ENCODE measurements at regions not wholly inside any gene's neighbourhood (a gene's known extent, or its start where the extent isn't known, plus 50 kb on each side); places are given as distances from the start of the nearest gene placed in this dataset.
A peak's percentile ranks its signal among the peaks of the same experiment; 100 is the strongest.

GRCh38 chr1:98035602-98036002 lies 114.8 kb upstream of the DPYD start:
- DNase-seq (ENCODE audit: low spot score) = no peak

- DNase-seq (ENCODE audit: low spot score) = no peak
Measured at GRCh38 chr1:98034505-98034904, 113.7 kb upstream of the DPYD start.

- DNase-seq (ENCODE audit: low spot score) = no peak
Measured at GRCh38 chr1:98032958-98033357, 112.1 kb upstream of the DPYD start.

- no peak for DNase-seq (ENCODE audit: low spot score)
Measured at GRCh38 chr1:98030976-98031375, 110.1 kb upstream of the DPYD start.

GRCh38 chr1:98030483-98030882 lies 109.6 kb upstream of the DPYD start:
- no peak for DNase-seq (ENCODE audit: low spot score)

- DNase-seq (ENCODE audit: low spot score) = no peak
Measured at GRCh38 chr1:98028800-98029199, 108.0 kb upstream of the DPYD start.

GRCh38 chr1:98027103-98027705 lies 106.4 kb upstream of the DPYD start:
- DNase-seq (ENCODE audit: low spot score) = no peak

GRCh38 chr1:98025858-98026257 lies 105.0 kb upstream of the DPYD start:
- no peak for DNase-seq (ENCODE audit: low spot score)

- no peak for DNase-seq (ENCODE audit: low spot score)
Measured at GRCh38 chr1:98021126-98021525, 100.3 kb upstream of the DPYD start.

GRCh38 chr1:98019747-98020146 lies 98.9 kb upstream of the DPYD start:
- DNase-seq (ENCODE audit: low spot score) = no peak

- DNase-seq (ENCODE audit: low spot score) = no peak
Measured at GRCh38 chr1:98018074-98018473, 97.2 kb upstream of the DPYD start.

GRCh38 chr1:98017184-98017583 lies 96.3 kb upstream of the DPYD start:
- no peak for DNase-seq (ENCODE audit: low spot score)

- no peak for DNase-seq (ENCODE audit: low spot score)
Measured at GRCh38 chr1:98008373-98008772, 87.5 kb upstream of the DPYD start.

- DNase-seq (ENCODE audit: low spot score) = no peak
Measured at GRCh38 chr1:98005326-98006010, 84.6 kb upstream of the DPYD start.

GRCh38 chr1:98003442-98003841 lies 82.6 kb upstream of the DPYD start:
- no peak for DNase-seq (ENCODE audit: low spot score)

GRCh38 chr1:98002288-98002687 lies 81.5 kb upstream of the DPYD start:
- DNase-seq (ENCODE audit: low spot score) = peak; percentile 5

- no peak for DNase-seq (ENCODE audit: low spot score)
Measured at GRCh38 chr1:98001764-98002163, 80.9 kb upstream of the DPYD start.

GRCh38 chr1:97999320-97999719 lies 78.5 kb upstream of the DPYD start:
- DNase-seq (ENCODE audit: low spot score) = no peak

- DNase-seq (ENCODE audit: low spot score) = no peak
Measured at GRCh38 chr1:97996880-97997279, 76.0 kb upstream of the DPYD start.

- no peak for DNase-seq (ENCODE audit: low spot score)
Measured at GRCh38 chr1:97989094-97989680, 68.4 kb upstream of the DPYD start.

GRCh38 chr1:97986041-97987005 lies 65.5 kb upstream of the DPYD start:
- DNase-seq (ENCODE audit: low spot score) = no peak

- no peak for DNase-seq (ENCODE audit: low spot score)
Measured at GRCh38 chr1:97983126-97983525, 62.3 kb upstream of the DPYD start.

GRCh38 chr1:97980530-97980929 lies 59.7 kb upstream of the DPYD start:
- DNase-seq (ENCODE audit: low spot score) = no peak
